DOHH2 (cell line): ENCODE measurements at regions not wholly inside any gene's neighbourhood (a gene's known extent, or its start where the extent isn't known, plus 50 kb on each side); places are given as distances from the start of the nearest gene placed in this dataset.

ENCODE experiments used
- EZH2phosphoT487 ChIP-seq: fragments of 200-600 bp; sonication (generic); IDR thresholded peaks from 2 replicates; pipeline ENCODE4 v1.6.1; 2017; ENCODE audit warnings: borderline replicate concordance, mild to moderate bottlenecking, antibody characterized with exemption, low read length, moderate library complexity, mixed read lengths
- TF ChIP-seq, protein P1 (sequence below): fragments of 200-600 bp; sonication (generic); IDR thresholded peaks from one replicate; pipeline ENCODE4 v1.5.1; 2014; ENCODE audit warnings: antibody characterized with exemption, mild to moderate bottlenecking, low read depth, low read length; ENCODE audit not compliant: poor library complexity, severe bottlenecking

DNA sequence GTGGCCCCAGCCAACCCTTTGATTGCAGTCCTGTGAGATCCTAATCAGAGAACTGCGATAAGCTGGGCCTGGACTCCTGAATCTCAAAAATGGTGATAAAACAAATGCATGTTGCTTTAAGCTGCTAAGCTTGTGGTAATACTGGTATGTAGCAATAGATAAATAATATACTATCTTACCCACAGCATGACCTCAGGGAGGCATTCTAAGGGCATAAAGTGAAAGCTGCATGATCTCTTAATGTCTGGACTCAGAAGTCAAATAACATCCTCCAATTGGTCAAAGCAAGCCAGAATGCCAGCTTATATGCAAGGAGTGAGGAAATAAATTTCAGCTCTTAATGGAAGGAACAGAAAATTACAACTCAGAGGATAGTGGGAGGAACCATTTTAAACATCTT lies 246.1 kb downstream of the FSIP2 start:
- TF ChIP-seq, protein P1, sequence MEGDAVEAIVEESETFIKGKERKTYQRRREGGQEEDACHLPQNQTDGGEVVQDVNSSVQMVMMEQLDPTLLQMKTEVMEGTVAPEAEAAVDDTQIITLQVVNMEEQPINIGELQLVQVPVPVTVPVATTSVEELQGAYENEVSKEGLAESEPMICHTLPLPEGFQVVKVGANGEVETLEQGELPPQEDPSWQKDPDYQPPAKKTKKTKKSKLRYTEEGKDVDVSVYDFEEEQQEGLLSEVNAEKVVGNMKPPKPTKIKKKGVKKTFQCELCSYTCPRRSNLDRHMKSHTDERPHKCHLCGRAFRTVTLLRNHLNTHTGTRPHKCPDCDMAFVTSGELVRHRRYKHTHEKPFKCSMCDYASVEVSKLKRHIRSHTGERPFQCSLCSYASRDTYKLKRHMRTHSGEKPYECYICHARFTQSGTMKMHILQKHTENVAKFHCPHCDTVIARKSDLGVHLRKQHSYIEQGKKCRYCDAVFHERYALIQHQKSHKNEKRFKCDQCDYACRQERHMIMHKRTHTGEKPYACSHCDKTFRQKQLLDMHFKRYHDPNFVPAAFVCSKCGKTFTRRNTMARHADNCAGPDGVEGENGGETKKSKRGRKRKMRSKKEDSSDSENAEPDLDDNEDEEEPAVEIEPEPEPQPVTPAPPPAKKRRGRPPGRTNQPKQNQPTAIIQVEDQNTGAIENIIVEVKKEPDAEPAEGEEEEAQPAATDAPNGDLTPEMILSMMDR: no peak
- no peak for TF ChIP-seq EZH2phosphoT487
